Thyroid gland (tissue), 4 donors: ENCODE measurements at regions not wholly inside any gene's neighbourhood (a gene's known extent, or its start where the extent isn't known, plus 50 kb on each side); places are given as distances from the start of the nearest gene placed in this dataset.

ENCODE experiments used
- CTCF ChIP-seq, 6 experiments: fragments of 200-600 bp in 3 of 6; fragments of 450-650 bp in 3 of 6; sonication (generic) in 3 of 6; IDR thresholded peaks; one replicate each; pipeline ENCODE4 v1.5.1; 2016 to 2019; ENCODE audit warnings: antibody characterized with exemption in 6 of 6, mild to moderate bottlenecking in 2 of 6, inconsistent platforms in 1 of 6, moderate library complexity in 1 of 6
- POLR2A ChIP-seq, 2 donors: fragments of 450-650 bp; IDR thresholded peaks; one replicate each; pipeline ENCODE4 v1.6.1; 2017; ENCODE audit warnings: antibody characterized with exemption in 2 of 2, mild to moderate bottlenecking in 2 of 2, moderate library complexity in 1 of 2

- TF ChIP-seq CTCF (IDR thresholded peaks at IDR 0.05) (no peak), POLR2A (IDR thresholded peaks at IDR 0.05) (no peak)
These were observed 655.0 kb downstream of the QKI start for GRCh38 chr6:164069350-164069990.
